K562 (cell line): ENCODE measurements at regions not wholly inside any gene's neighbourhood (a gene's known extent, or its start where the extent isn't known, plus 50 kb on each side); places are given as distances from the start of the nearest gene placed in this dataset.

ENCODE experiments used
- ATAC-seq: fragments of 200-7000 bp; cut with Tn5 transposase; 3 replicates; pipeline ENCODE4 v1.9.1; 2020; ENCODE audit warnings: moderate library complexity
- BruUV-seq: library from RNA; stranded (reverse); fragments of 400-500 nt; replicated peaks from 2 replicates; lab custom pipeline; 2021; lab: Mats Ljungman, UMichigan
- CTCF ChIA-PET: fragments of 300-600 bp; formaldehyde crosslinking; extraction: SDS; loops from one replicate; lab custom pipeline; 2021; ENCODE audit warnings: low intra/inter-chr PET ratio; lab: Yijun Ruan, JAX
- POLR2A ChIA-PET: fragments of 300-600, 350-650 bp; sonication (Branson Sonifier 250); formaldehyde crosslinking; extraction: SDS; loops from one replicate; lab custom pipeline; 2021; ENCODE audit warnings: antibody characterized with exemption, inconsistent platforms; lab: Yijun Ruan, JAX
- DNase-seq, 4 experiments: peaks; one replicate each; pipeline versions ENCODE4 v3.0.0 to v3.0.0-alpha.2; 2011 to 2018; ENCODE audit warnings: low spot score in 3 of 4, mixed read lengths in 3 of 4; ENCODE audit errors: extremely low read depth in 1 of 4
- FAIRE-seq: peaks from 2 replicates; lab custom pipeline; 2011; peaks lifted over from hg19 to GRCh38; lab: Jason Lieb, UNC
- H2AFZ ChIP-seq: 2 replicates; pipeline ENCODE4 v1.6.0; 2011; ENCODE audit warnings: low read depth, low read length, control low read depth, inconsistent platforms
- H3K27ac ChIP-seq: fragments of 200-600 bp; 3 replicates; pipeline ENCODE4 v1.8.0; 2011; ENCODE audit warnings: low read depth, mild to moderate bottlenecking, control low read depth, inconsistent platforms, low read length, moderate library complexity, mixed read lengths; ENCODE audit errors: extremely low read depth
- H3K27me3 ChIP-seq, 2 experiments: fragments of 300-600 bp in 1 of 2; 2 replicates in 1 of 2; 3 replicates in 1 of 2; pipeline versions ENCODE4 v1.6.0 to v1.8.0; 2011; ENCODE audit warnings: inconsistent platforms in 2 of 2, low read length in 2 of 2, mild to moderate bottlenecking in 1 of 2, mixed read lengths in 1 of 2, moderate library complexity in 1 of 2; ENCODE audit not compliant: control insufficient read depth in 2 of 2, insufficient read depth in 2 of 2
- H3K36me3 ChIP-seq: fragments of 300-600 bp; 3 replicates; pipeline ENCODE4 v1.8.0; 2011; ENCODE audit warnings: mild to moderate bottlenecking, low read length, inconsistent platforms; ENCODE audit not compliant: control insufficient read depth, insufficient read depth
- H3K4me1 ChIP-seq, 2 experiments: fragments of 200-600 bp in 1 of 2; replicated peaks in 1 of 2; 2 replicates in 1 of 2; 3 replicates in 1 of 2; pipeline versions ENCODE4 v1.5.1 to v1.8.0; 2011; ENCODE audit warnings: inconsistent platforms in 2 of 2, low read length in 2 of 2, mild to moderate bottlenecking in 1 of 2, mixed read lengths in 1 of 2, moderate library complexity in 1 of 2; ENCODE audit not compliant: control insufficient read depth in 2 of 2, insufficient read depth in 2 of 2
- H3K4me2 ChIP-seq: 2 replicates; pipeline ENCODE4 v1.6.1; 2011; ENCODE audit warnings: low read length, control low read depth, inconsistent platforms, mixed read lengths; ENCODE audit not compliant: insufficient read depth
- H3K4me3 ChIP-seq: fragments of 200-600 bp; sonication (generic), shearing (Covaris generic); 2 replicates; pipeline ENCODE4 v1.5.1; 2016; ENCODE audit warnings: control low read depth, inconsistent platforms
- H3K79me2 ChIP-seq: fragments of 200-600 bp; 3 replicates; pipeline ENCODE4 v1.8.0; 2011; ENCODE audit warnings: low read length, inconsistent platforms; ENCODE audit not compliant: control insufficient read depth, insufficient read depth
- H3K9ac ChIP-seq, 2 experiments: 2 replicates each; pipeline versions ENCODE4 v1.6.0 to v1.6.1; 2011; ENCODE audit warnings: low read depth in 2 of 2, low read length in 2 of 2, control low read depth in 1 of 2, inconsistent platforms in 1 of 2, mild to moderate bottlenecking in 1 of 2, mixed read lengths in 1 of 2; ENCODE audit not compliant: insufficient read depth in 1 of 2
- H3K9me1 ChIP-seq: one replicate; pipeline ENCODE4 v1.6.0; 2011; ENCODE audit warnings: inconsistent platforms, mild to moderate bottlenecking, low read length, moderate library complexity; ENCODE audit not compliant: control insufficient read depth, insufficient read depth
- H3K9me3 ChIP-seq: replicated peaks from 2 replicates; pipeline ENCODE4 v1.5.1; 2011; ENCODE audit warnings: low read depth, low read length, inconsistent platforms; ENCODE audit not compliant: control insufficient read depth, insufficient read depth
- H4K20me1 ChIP-seq: replicated peaks from 2 replicates; pipeline ENCODE4 v1.6.1; 2011; ENCODE audit warnings: low read length, inconsistent platforms, mixed read lengths; ENCODE audit not compliant: control insufficient read depth, insufficient read depth
- BRD9 ChIP-seq: fragments of 450-650 bp; IDR thresholded peaks from 2 replicates; pipeline ENCODE4 v1.6.1; 2018; ENCODE audit warnings: low read depth; ENCODE audit not compliant: partially characterized antibody
- CC2D1A ChIP-seq: fragments of 450-650 bp; IDR thresholded peaks from 2 replicates; pipeline ENCODE4 v1.6.1; 2017; ENCODE audit warnings: mild to moderate bottlenecking
- FOXA1 ChIP-seq: fragments of 450-650 bp; IDR thresholded peaks from 2 replicates; pipeline ENCODE4 v1.6.1; 2016; ENCODE audit warnings: mild to moderate bottlenecking, borderline replicate concordance
- HMG20A ChIP-seq: fragments of 450-650 bp; formaldehyde crosslinking; conservative IDR thresholded peaks from 2 replicates; pipeline ENCODE4 v1.4.0; 2020; ENCODE audit warnings: mild to moderate bottlenecking, mixed read lengths
- KAT7 ChIP-seq: sonication (generic); formaldehyde crosslinking; IDR thresholded peaks from 2 replicates; pipeline ENCODE4 v1.8.0; 2022; ENCODE audit warnings: missing genetic modification reagents, mild to moderate bottlenecking, borderline replicate concordance
- POLR2AphosphoS5 ChIP-seq: IDR thresholded peaks from 2 replicates; pipeline ENCODE4 v1.6.1; 2011; ENCODE audit warnings: mild to moderate bottlenecking, low read depth, low read length, moderate library complexity; ENCODE audit not compliant: control insufficient read depth, insufficient read depth
- SRF ChIP-seq, 2 experiments: fragments of 250-450, 450-650 bp in 1 of 2; sonication (Bioruptor Pico) in 1 of 2; sonication (generic) in 1 of 2; formaldehyde crosslinking; IDR thresholded peaks; 2 replicates each; pipeline versions ENCODE4 v1.5.0 to v1.5.1; 2020 to 2022; ENCODE audit warnings: mild to moderate bottlenecking in 1 of 2, missing genetic modification reagents in 1 of 2
- ZBED1 ChIP-seq: IDR thresholded peaks from 2 replicates; pipeline ENCODE4 v1.6.1; 2014
- ZNF24 ChIP-seq: fragments of 450-650 bp; IDR thresholded peaks from 2 replicates; pipeline ENCODE4 v1.6.1; 2016
- ZNF282 ChIP-seq: sonication (generic); formaldehyde crosslinking; IDR thresholded peaks from 2 replicates; pipeline ENCODE4 v1.8.1; 2023; ENCODE audit warnings: missing genetic modification reagents
- ZNF76 ChIP-seq: fragments of 250-450 bp; sonication (Bioruptor Pico); IDR thresholded peaks from 2 replicates; pipeline ENCODE4 v1.4.0; 2020; ENCODE audit warnings: mild to moderate bottlenecking, moderate library complexity, borderline replicate concordance
- ZNF764 ChIP-seq: fragments of 250-450 bp; sonication (Bioruptor Pico); IDR thresholded peaks from 2 replicates; pipeline ENCODE4 v1.4.0; 2020; ENCODE audit warnings: low read depth, mild to moderate bottlenecking, moderate library complexity
- WGBS: fragments of 100-300 bp; shearing (Covaris generic); methylation state at CpG from one replicate; pipeline ENCODE4 v1.1.6; 2016; ENCODE audit warnings: low coverage, mixed read lengths; ENCODE audit not compliant: insufficient coverage; ENCODE audit errors: missing lambda C conversion rate; 5-methylcytosine and 5-hydroxymethylcytosine counted together
- in situ Hi-C: fragments of 300-500 bp; cut with MboI; formaldehyde crosslinking; loops from 4 replicates; pipeline ENCODE4 v1.15.0; 2018; ENCODE audit warnings: inconsistent platforms, mixed read lengths
- intact Hi-C: fragments of 100-400 bp; cut with micrococcal nuclease; formaldehyde crosslinking; loops from 2 replicates; pipeline ENCODE4 v1.14.2; 2022
- TF ChIP-seq, protein P1 (sequence below): fragments of 200-400 bp; formaldehyde crosslinking; IDR thresholded peaks from 2 replicates; pipeline ENCODE4 v1.6.1; 2017; ENCODE audit warnings: mild to moderate bottlenecking, low read depth, low read length, moderate library complexity
- TF ChIP-seq, protein P2 (sequence below), 2 experiments: fragments of 250-450 bp in 1 of 2; fragments of 450-650 bp in 1 of 2; sonication (Bioruptor Pico) in 1 of 2; IDR thresholded peaks; 2 replicates each; pipeline versions ENCODE4 v1.6.1 to v1.8.0; 2016 to 2021; ENCODE audit warnings: mild to moderate bottlenecking in 2 of 2, moderate library complexity in 2 of 2, missing compliant biosample characterization in 1 of 2, missing genetic modification characterization in 1 of 2
- TF ChIP-seq, protein P3 (sequence below): fragments of 250-450 bp; sonication (Bioruptor Pico); IDR thresholded peaks from 2 replicates; pipeline ENCODE4 v1.8.0; 2022; ENCODE audit warnings: moderate library complexity, mild to moderate bottlenecking, inconsistent platforms

DNA sequence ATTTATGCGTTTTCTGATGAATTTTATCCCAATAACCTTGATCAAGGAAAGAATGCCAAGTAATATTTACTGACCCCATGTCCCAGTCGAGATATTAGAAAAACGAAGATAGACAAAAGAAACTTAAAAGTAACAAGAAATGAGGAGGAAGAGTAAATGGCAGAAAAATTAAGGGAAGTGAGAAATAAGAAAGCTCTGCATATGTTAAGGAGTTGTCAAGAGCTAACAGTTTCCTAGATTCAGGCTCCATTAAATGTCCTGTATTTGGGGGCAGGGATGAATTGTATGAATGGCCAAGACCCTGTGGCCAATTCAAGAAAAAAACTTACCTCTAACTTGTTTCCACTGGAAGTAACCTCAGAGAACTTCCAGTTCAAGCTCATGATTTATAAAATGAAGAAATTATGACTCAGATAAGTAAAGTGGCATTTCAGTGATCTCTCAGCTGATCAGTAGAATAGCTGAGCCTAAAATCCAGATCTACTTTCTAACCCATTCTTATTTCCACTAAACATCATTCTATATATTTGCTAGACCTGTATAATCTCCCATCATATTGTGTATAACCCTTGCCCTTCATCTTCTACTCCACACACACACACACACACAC lies 73.2 kb downstream of the ZC3H11B start:
- Histone ChIP-seq H3K4me3 (no peak overlapping the region), H3K79me2 (no peaks in the 10 kb centered on the region), H3K36me3 (no peaks in the 10 kb centered on the region), H4K20me1 (no peaks in the 10 kb centered on the region), H3K9me3 (no peaks in the 10 kb centered on the region), H3K9ac (no peak overlapping the region), H3K4me2 (no peak overlapping the region), H2AFZ (no peak overlapping the region), H3K9me1 (no peaks in the 10 kb centered on the region), H3K27me3 (no peaks in the 10 kb centered on the region; a peak in 1 of 5 replicates), H3K4me1 (no peaks in the 10 kb centered on the region), H3K27ac (no peak overlapping the region)
- in situ Hi-C loops, result no loop called here
- DNase-seq (no peak), ATAC-seq (no peak), FAIRE-seq (no peak)
- intact Hi-C loops, result no loop called here
- ChIA-PET POLR2A (interaction anchor here (0.6 to 2.5 kb wide), 2 partner anchors 11 to 47 kb away, joined by 4 to 10 read pairs; no protein-coding TSS in a partner anchor), CTCF (no interaction called here)
- BruUV-seq, result no TSS peak
- 0% methylated on average over 3 of the region's 3 CpGs for WGBS
- TF ChIP-seq ZNF24 (no peak), POLR2AphosphoS5 (no peak), KAT7 (CRISPR knock-in tag) (no peak), CC2D1A (no peak), FOXA1 (no peak), ZBED1 (no peak), ZNF764 (CRISPR knock-in tag) (no peak), HMG20A (CRISPR knock-in tag) (no peak), ZNF76 (CRISPR knock-in tag) (no peak), ZNF282 (no peak), SRF (CRISPR knock-in tag; IDR thresholded peaks at IDR 0.05) (no peak), BRD9 (no peak)
- TF ChIP-seq, protein P1, sequence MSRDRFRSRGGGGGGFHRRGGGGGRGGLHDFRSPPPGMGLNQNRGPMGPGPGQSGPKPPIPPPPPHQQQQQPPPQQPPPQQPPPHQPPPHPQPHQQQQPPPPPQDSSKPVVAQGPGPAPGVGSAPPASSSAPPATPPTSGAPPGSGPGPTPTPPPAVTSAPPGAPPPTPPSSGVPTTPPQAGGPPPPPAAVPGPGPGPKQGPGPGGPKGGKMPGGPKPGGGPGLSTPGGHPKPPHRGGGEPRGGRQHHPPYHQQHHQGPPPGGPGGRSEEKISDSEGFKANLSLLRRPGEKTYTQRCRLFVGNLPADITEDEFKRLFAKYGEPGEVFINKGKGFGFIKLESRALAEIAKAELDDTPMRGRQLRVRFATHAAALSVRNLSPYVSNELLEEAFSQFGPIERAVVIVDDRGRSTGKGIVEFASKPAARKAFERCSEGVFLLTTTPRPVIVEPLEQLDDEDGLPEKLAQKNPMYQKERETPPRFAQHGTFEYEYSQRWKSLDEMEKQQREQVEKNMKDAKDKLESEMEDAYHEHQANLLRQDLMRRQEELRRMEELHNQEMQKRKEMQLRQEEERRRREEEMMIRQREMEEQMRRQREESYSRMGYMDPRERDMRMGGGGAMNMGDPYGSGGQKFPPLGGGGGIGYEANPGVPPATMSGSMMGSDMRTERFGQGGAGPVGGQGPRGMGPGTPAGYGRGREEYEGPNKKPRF, result no peak
- TF ChIP-seq, protein P2, sequence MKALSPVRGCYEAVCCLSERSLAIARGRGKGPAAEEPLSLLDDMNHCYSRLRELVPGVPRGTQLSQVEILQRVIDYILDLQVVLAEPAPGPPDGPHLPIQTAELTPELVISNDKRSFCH (CRISPR knock-in tag; IDR thresholded peaks at IDR 0.05), result no peak
- TF ChIP-seq, protein P2 (tag; IDR thresholded peaks at IDR 0.05), result no peak
- TF ChIP-seq, protein P3, sequence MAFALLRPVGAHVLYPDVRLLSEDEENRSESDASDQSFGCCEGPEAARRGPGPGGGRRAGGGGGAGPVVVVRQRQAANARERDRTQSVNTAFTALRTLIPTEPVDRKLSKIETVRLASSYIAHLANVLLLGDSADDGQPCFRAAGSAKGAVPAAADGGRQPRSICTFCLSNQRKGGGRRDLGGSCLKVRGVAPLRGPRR, result no peak
